Smooth muscle cell (in vitro differentiated cells): ENCODE measurements at regions not wholly inside any gene's neighbourhood (a gene's known extent, or its start where the extent isn't known, plus 50 kb on each side); places are given as distances from the start of the nearest gene placed in this dataset.

Experiments used
- DNase-seq: peaks from one replicate; lab custom pipeline; 2025; ENCODE audit not compliant: unreplicated experiment; lab: John Stamatoyannopoulos, UW
- H2AFZ ChIP-seq: fragments of 200-600 bp; sonication (generic); 2 replicates; pipeline ENCODE4 v1.6.0; 2016; ENCODE audit warnings: antibody characterized with exemption, low read depth, mild to moderate bottlenecking
- H3F3A ChIP-seq: fragments of 200-600 bp; sonication (generic); 2 replicates; pipeline ENCODE4 v1.6.0; 2017; ENCODE audit warnings: antibody characterized with exemption, low read depth
- H3K27ac ChIP-seq: fragments of 200-600 bp; sonication (generic); 2 replicates; pipeline ENCODE4 v1.5.1; 2016; ENCODE audit warnings: low read depth, mild to moderate bottlenecking
- H3K27me3 ChIP-seq: fragments of 200-600 bp; sonication (generic); 2 replicates; pipeline ENCODE4 v1.6.1; 2016; ENCODE audit warnings: low read depth, mild to moderate bottlenecking
- H3K36me3 ChIP-seq: fragments of 200-600 bp; sonication (generic); 2 replicates; pipeline ENCODE4 v1.5.1; 2016; ENCODE audit warnings: low read depth
- H3K4me1 ChIP-seq: fragments of 200-600 bp; sonication (generic); 2 replicates; pipeline ENCODE4 v1.5.1; 2016; ENCODE audit warnings: low read depth
- H3K4me2 ChIP-seq: fragments of 200-600 bp; sonication (generic); 2 replicates; pipeline ENCODE4 v1.6.0; 2016; ENCODE audit warnings: mild to moderate bottlenecking
- H3K4me3 ChIP-seq: fragments of 200-600 bp; sonication (generic); 2 replicates; pipeline ENCODE4 v1.5.1; 2016; ENCODE audit warnings: mild to moderate bottlenecking
- H3K79me2 ChIP-seq: fragments of 200-600 bp; sonication (generic); 2 replicates; pipeline ENCODE4 v1.6.0; 2016; ENCODE audit warnings: low read depth, mild to moderate bottlenecking
- H3K9ac ChIP-seq: fragments of 200-600 bp; sonication (generic); 2 replicates; pipeline ENCODE4 v1.6.0; 2016; ENCODE audit warnings: low read depth
- H3K9me3 ChIP-seq: fragments of 200-600 bp; sonication (generic); replicated peaks from 2 replicates; pipeline ENCODE4 v1.5.1; 2016; ENCODE audit warnings: low read depth
- H4K20me1 ChIP-seq: fragments of 200-600 bp; sonication (generic); 2 replicates; pipeline ENCODE4 v1.6.0; 2016; ENCODE audit warnings: low read depth
- CTCF ChIP-seq: fragments of 200-600 bp; sonication (generic); IDR thresholded peaks from 2 replicates; pipeline ENCODE4 v1.5.1; 2017; ENCODE audit warnings: borderline replicate concordance, mild to moderate bottlenecking, antibody characterized with exemption; ENCODE audit not compliant: insufficient read depth, poor library complexity, severe bottlenecking
- WGBS: methylation state at CpG from one replicate; pipeline ENCODE4 v1.1.7; 2016; ENCODE audit warnings: low lambda C conversion rate; 5-methylcytosine and 5-hydroxymethylcytosine counted together

DNA sequence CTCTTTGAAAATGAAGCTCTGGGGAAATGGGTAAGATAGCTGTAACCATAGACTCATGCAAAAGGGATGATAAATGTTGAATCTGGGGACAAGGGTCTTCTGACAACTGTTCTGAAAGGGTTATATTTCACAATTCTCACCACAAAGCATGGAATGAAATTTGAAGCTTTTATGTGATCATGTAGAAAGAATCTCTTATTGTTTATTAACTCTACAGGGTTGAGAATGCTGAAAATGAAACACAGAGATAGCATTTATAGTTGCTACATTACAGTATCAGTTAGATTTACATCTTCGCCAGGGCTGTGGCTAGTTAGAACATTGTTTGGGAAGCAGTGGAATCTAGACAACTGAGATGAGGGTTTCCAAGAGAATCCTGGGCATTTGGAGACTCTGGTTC, 97.4 kb upstream of the LHCGR start:
- Histone ChIP-seq H3F3A (no peaks in the 10 kb centered on the region), H3K4me3 (no peak overlapping the region), H3K4me1 (no peaks in the 10 kb centered on the region), H3K79me2 (no peaks in the 10 kb centered on the region), H4K20me1 (no peaks in the 10 kb centered on the region), H2AFZ (no peak overlapping the region), H3K4me2 (no peak overlapping the region), H3K36me3 (no peaks in the 10 kb centered on the region), H3K27ac (no peak overlapping the region), H3K9me3 (no peaks in the 10 kb centered on the region), H3K27me3 (no peaks in the 10 kb centered on the region), H3K9ac (no peak overlapping the region)
- TF ChIP-seq CTCF: no peak
- DNase-seq: no peak
- 75% methylated on average over 1 of the region's 1 CpG for WGBS

GRCh38 chr2:48851161-48851560, 95.6 kb upstream of the LHCGR start:
- Histone ChIP-seq H3K27ac (no peak overlapping the region), H2AFZ (no peak overlapping the region), H3K9me3 (no peaks in the 10 kb centered on the region), H3K27me3 (no peaks in the 10 kb centered on the region), H3K4me3 (no peak overlapping the region), H3F3A (no peaks in the 10 kb centered on the region), H3K36me3 (no peaks in the 10 kb centered on the region), H3K79me2 (no peaks in the 10 kb centered on the region), H3K9ac (no peak overlapping the region), H4K20me1 (no peaks in the 10 kb centered on the region), H3K4me2 (no peak overlapping the region), H3K4me1 (no peaks in the 10 kb centered on the region)
- DNase-seq: no peak
- 59% methylated on average over 3 of the region's 3 CpGs for WGBS
- TF ChIP-seq CTCF: no peak

GRCh38 chr2:48849770-48850169, 94.2 kb upstream of the LHCGR start:
- no peak overlapping the region for H2AFZ ChIP-seq
- no peaks in the 10 kb centered on the region for H3K9me3 ChIP-seq
- no peaks in the 10 kb centered on the region for H3K4me1 ChIP-seq
- H3K79me2 ChIP-seq: no peaks in the 10 kb centered on the region
- H3K27ac ChIP-seq: no peak overlapping the region
- no peaks in the 10 kb centered on the region for H3F3A ChIP-seq
- 62% methylated on average over 5 of the region's 5 CpGs for WGBS
- no peaks in the 10 kb centered on the region for H3K36me3 ChIP-seq
- no peak for DNase-seq
- no peak for TF ChIP-seq CTCF
- no peak overlapping the region for H3K4me3 ChIP-seq
- H3K9ac ChIP-seq: no peak overlapping the region
- H4K20me1 ChIP-seq: no peaks in the 10 kb centered on the region
- no peaks in the 10 kb centered on the region for H3K27me3 ChIP-seq
- no peak overlapping the region for H3K4me2 ChIP-seq

- Histone ChIP-seq H3K27ac (no peak overlapping the region), H3F3A (no peaks in the 10 kb centered on the region), H4K20me1 (no peaks in the 10 kb centered on the region), H3K27me3 (no peaks in the 10 kb centered on the region), H3K79me2 (no peaks in the 10 kb centered on the region), H3K4me3 (no peak overlapping the region), H3K4me1 (no peaks in the 10 kb centered on the region), H3K36me3 (no peaks in the 10 kb centered on the region), H3K4me2 (no peak overlapping the region), H2AFZ (no peak overlapping the region), H3K9ac (no peak overlapping the region), H3K9me3 (no peaks in the 10 kb centered on the region)
- no peak for DNase-seq
- no peak for TF ChIP-seq CTCF
- 89% methylated on average over 3 of the region's 3 CpGs for WGBS
These were observed 90.2 kb upstream of the LHCGR start for GRCh38 chr2:48845684-48846083.
